ENCODE measurements at regions not wholly inside any gene's neighbourhood (a gene's known extent, or its start where the extent isn't known, plus 50 kb on each side); places are given as distances from the start of the nearest gene placed in this dataset.

DNA sequence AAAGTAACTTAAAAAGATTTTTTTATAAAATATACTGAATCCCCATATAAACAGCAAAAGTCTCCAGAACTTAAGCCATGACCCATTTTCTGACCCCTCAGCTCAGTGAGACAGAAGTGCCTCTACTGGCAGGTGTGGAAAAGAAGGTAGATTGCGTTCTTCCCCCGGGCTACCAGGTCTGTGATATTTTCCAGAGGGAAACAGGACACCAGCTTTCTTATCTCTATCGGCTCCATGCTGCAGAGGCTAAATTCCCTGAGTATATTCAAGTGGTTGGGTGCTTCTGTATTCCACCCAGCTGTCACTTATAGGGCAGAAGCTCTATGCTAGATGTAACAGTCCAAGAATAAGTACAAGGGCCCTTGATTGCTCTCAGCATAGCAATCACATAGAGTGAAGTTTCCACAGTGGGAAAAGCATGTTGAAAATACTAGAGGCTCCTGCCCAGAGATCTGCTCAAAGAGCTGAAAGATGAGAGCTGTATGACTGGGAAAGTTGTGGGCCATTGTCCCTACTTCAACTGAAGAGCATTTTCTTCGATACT, 687.3 kb downstream of the CDH11 start:
- no peaks in the 10 kb centered on the region for H3K79me1 ChIP-seq (ENCODE audit: insufficient read depth, low read depth, low read length, poor library complexity, severe bottlenecking)
- H2AK5ac ChIP-seq (ENCODE audit: insufficient read length, low read length) = no peak overlapping the region
- H3K23me2 ChIP-seq (ENCODE audit: insufficient read length, low read depth, low read length, poor library complexity, severe bottlenecking) = no peaks in the 10 kb centered on the region
- Mint-ChIP-seq H3K9me3 (peaks cover 29% of the 10 kb centered on the region in 2 experiments), H3K4me1 (peaks cover 5 to 8% of the 10 kb centered on the region in 2 experiments), H3K27me3 (ENCODE audit: low read depth) (no peaks in the 10 kb centered on the region), H3K36me3 (ENCODE audit: insufficient read depth in 1 of 3, low read depth in 3 of 3) (peaks cover 0 to 25% (median 4%) of the 10 kb centered on the region in 3 experiments; a peak in 6 of 7 replicates), H3K4me3 (no peak overlapping the region), H3K27ac (no peak overlapping the region)
- H3K4me2 ChIP-seq (ENCODE audit: insufficient read depth, insufficient read length, low read length) = no peak overlapping the region
- no peak overlapping the region for H4K8ac ChIP-seq (replicated peaks; ENCODE audit: insufficient read length, low read depth, low read length)
- H3K4ac ChIP-seq (ENCODE audit: low read depth, low read length) = no peak overlapping the region
- H3T11ph ChIP-seq (ENCODE audit: low read length) = no peak overlapping the region
- WGBS (ENCODE audit: extremely low coverage, insufficient read length, low lambda C conversion rate) = no CpG with 5 or more reads among the region's 4 CpGs
- DNase-seq = no peak
- no peak overlapping the region for H3K14ac ChIP-seq (ENCODE audit: insufficient read depth, low read length)
- no peaks in the 10 kb centered on the region for H3K9me3 ChIP-seq (ENCODE audit: control insufficient read depth, low read depth, low read length)
- no peaks in the 10 kb centered on the region for H3K4me1 ChIP-seq (ENCODE audit: insufficient read depth, low read length)
- H4K20me1 ChIP-seq (ENCODE audit: control insufficient read depth, insufficient read depth, insufficient read length) = no peaks in the 10 kb centered on the region
- no peak overlapping the region for H4K91ac ChIP-seq (ENCODE audit: insufficient read length, low read depth, low read length)
- H3K79me2 ChIP-seq (ENCODE audit: insufficient read depth, low read length) = no peaks in the 10 kb centered on the region
- no peak overlapping the region for H2BK120ac ChIP-seq (ENCODE audit: low read depth, low read length, poor library complexity, severe bottlenecking)
- no peak overlapping the region for H4K5ac ChIP-seq (ENCODE audit: insufficient read length, low read depth, low read length)
- H3K18ac ChIP-seq (ENCODE audit: insufficient read length, low read depth, low read length) = no peak overlapping the region
- TF ChIP-seq, protein P1, sequence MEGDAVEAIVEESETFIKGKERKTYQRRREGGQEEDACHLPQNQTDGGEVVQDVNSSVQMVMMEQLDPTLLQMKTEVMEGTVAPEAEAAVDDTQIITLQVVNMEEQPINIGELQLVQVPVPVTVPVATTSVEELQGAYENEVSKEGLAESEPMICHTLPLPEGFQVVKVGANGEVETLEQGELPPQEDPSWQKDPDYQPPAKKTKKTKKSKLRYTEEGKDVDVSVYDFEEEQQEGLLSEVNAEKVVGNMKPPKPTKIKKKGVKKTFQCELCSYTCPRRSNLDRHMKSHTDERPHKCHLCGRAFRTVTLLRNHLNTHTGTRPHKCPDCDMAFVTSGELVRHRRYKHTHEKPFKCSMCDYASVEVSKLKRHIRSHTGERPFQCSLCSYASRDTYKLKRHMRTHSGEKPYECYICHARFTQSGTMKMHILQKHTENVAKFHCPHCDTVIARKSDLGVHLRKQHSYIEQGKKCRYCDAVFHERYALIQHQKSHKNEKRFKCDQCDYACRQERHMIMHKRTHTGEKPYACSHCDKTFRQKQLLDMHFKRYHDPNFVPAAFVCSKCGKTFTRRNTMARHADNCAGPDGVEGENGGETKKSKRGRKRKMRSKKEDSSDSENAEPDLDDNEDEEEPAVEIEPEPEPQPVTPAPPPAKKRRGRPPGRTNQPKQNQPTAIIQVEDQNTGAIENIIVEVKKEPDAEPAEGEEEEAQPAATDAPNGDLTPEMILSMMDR (conservative IDR thresholded peaks at IDR 0.05) = no peak
- H2BK15ac ChIP-seq (ENCODE audit: low read depth, low read length) = no peak overlapping the region
- H2BK12ac ChIP-seq (ENCODE audit: insufficient read length, low read depth, low read length) = no peak overlapping the region
- H3K27ac ChIP-seq (ENCODE audit: insufficient read length, low read depth, low read length) = no peak overlapping the region
- no peak overlapping the region for H2BK20ac ChIP-seq (ENCODE audit: low read depth, low read length, poor library complexity, severe bottlenecking)
- no peak overlapping the region for H2AFZ ChIP-seq (ENCODE audit: low read length)
- H3K56ac ChIP-seq (ENCODE audit: insufficient read length, low read depth, low read length) = no peak overlapping the region
- H2BK5ac ChIP-seq (ENCODE audit: insufficient read length, low read length) = no peak overlapping the region
- H3K23ac ChIP-seq (ENCODE audit: insufficient read length, low read depth, low read length) = no peak overlapping the region
- H3K9ac ChIP-seq (ENCODE audit: extremely low read depth, insufficient read length, low read length) = no peak overlapping the region
- no peaks in the 10 kb centered on the region for H3K27me3 ChIP-seq (ENCODE audit: insufficient read depth, low read length)

Measured in H9 (cell line).